ENCODE measurements at regions not wholly inside any gene's neighbourhood (a gene's known extent, or its start where the extent isn't known, plus 50 kb on each side); places are given as distances from the start of the nearest gene placed in this dataset.

- DNase-seq = no peak
Observed at GRCh38 chr14:98612434-98613200, 659.4 kb downstream of the BCL11B start.

DNA sequence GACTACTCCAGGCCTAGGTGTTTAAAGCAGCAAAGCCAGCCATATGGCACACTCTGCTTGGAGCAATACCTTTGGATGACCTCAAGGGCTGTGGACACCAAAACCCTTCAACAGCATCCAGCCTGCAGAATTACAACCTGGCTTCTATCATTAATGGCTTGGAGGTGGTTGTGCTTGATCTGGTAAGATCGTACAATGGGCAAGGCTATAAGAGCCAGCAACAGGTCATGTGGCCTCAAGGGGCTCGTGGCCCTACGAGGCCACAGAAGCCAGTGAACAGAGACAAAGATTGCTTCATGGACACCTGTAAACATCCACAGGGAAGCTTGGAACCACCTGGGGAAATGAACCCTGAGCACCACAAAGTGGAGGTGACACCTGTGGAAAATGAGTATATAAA, 657.3 kb downstream of the BCL11B start:
- no peak for DNase-seq

DNA sequence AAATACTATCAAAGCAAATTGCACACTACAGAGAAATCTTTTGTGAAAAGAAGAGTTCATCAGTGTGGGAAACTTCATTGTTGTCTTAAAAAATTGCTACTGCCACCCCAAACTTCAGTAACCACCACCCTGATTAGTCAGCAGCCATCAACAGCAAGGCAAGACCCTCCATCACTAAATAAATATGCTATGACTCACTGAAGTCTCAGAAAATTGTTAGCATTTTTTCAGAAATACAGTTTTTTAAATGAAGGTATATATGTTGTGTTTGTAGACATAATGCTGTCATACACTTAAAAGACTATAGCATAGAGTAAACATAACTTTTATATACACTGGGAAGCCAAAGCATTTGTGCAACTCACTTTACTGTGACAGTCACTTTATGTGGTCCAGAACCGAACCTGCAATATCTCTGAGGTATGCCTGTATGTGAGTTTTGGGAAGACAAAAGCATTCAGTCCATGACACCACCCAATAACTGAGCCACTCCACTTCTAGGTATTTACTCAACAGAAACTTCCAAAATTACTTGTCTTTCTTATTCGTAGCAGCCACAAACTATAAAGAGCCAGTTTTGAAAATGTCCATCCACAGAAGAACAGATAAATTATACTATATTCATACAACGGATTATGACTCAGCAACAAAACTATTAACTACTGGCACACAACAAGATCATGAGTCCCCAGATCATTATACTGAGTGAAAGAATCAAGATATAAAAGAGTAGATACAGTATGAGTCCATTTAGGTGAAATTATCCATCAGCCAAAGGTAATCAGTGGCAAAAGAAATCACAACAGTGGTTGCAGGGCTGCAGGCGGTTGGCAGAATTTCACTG, 649.6 kb downstream of the BCL11B start:
- no peak for DNase-seq

GRCh38 chr14:98623788-98624415, 648.1 kb downstream of the BCL11B start:
- DNase-seq = no peak

DNA sequence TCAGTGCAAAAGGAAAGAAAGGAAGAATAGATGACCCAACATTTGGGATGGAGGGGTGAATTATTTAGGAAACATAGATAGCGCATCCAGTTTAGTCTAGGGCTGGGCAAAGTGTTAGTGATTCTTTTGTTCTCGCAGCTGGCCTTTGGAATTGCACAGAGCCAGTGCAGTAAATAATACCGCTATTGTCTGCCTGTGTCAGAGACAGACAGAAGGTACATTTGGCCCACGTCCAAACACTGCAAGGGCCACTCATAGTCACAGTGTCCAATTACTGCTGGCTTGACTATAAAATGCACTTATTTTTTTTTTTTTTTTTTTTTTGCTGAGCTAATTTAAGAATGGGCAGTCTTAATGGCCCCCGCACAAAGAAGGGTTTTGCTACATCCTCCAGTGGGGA, 638.6 kb downstream of the BCL11B start:
- DNase-seq = no peak

- DNase-seq = no peak
Observed at GRCh38 chr14:98634043-98634820, 637.8 kb downstream of the BCL11B start.

GRCh38 chr14:98638366-98638765, 633.6 kb downstream of the BCL11B start:
- DNase-seq = no peak

DNA sequence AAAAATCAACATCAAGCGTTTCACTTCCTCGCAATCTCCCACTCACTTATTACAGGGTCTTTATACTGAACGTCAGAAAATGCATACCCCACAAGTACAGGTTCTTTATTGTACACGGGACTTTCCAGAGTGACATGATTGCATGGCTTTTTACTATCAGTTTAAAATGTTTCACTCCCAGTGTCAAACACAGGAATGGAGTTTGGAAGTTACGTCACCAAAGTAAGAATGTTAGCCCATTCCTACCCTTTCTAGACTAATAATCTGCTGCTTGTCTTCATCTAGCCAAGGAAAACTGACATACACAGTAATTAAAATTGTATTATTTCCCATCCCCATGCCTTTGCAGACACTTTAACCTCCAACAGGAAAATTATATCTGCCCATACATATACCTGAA, 624.2 kb downstream of the BCL11B start:
- no peak for DNase-seq

- DNase-seq = no peak
Observed at GRCh38 chr14:98651037-98651436, 621.0 kb downstream of the BCL11B start.

GRCh38 chr14:98665007-98665406, 607.0 kb downstream of the BCL11B start:
- no peak for DNase-seq

GRCh38 chr14:98666545-98666944, 605.5 kb downstream of the BCL11B start:
- DNase-seq = no peak

- DNase-seq = no peak
Observed at GRCh38 chr14:98682033-98682432, 590.0 kb downstream of the BCL11B start.

- no peak for DNase-seq
Observed at GRCh38 chr14:98682726-98683125, 589.3 kb downstream of the BCL11B start.

DNA sequence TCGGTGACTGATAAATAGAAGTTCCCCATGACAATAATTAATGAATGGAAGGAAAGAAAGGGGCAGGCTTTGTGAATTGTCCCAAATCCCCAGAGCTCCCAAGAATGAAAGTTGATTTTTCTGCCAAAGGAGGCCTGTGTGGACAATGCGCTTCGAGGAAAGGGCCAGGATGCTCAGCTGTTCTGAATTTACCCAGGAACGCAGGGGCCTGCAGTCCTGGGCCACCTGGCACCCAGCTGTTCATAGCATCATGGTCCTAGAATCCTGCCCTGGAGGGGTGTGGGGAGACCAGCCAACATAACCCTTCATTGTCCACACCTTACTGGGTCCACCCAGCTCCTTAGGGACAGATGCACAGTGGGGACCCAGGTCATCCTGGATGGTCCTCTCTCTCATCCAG, 587.5 kb downstream of the BCL11B start:
- no peak for DNase-seq

DNA sequence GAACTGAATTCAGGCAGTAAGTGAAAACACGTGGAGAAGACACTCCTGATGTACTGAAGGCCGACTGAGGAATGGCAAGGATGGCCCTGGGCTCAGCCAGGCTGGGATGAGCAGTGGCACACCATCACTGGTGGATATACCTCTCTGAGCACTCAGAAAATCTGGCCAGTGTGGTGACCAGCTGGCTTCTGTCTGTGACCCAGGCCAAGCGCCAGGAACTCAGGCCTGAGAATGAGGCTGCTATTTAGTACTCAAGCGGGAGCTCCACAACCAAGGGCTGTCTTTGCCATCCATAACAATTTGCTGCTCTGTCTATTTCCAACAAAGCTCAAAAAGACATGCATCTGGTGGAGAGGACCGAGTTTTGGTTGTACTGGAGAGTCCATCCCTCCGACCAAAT, 586.3 kb downstream of the BCL11B start:
- DNase-seq = no peak

DNA sequence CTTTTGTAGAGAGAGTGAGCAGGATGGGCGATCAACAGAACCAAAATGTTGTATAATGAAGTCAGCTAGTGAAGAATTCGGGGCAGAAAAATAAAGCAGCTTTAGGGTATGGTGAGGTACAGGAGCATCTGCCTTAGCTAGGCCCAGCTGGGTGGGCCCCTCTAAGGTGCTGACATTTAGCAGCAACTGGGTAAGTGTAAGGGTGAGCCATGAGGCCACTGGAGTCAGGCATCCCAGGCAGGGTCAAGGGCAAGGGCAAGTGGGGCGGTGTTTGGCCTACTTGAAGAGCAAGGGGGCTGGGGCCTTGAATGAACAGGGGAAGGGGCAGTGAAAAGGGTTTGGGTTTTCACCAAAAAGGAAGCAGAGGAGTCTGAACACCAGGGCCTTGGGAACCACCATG, 583.6 kb downstream of the BCL11B start:
- DNase-seq = no peak

- no peak for DNase-seq
Observed at GRCh38 chr14:98689951-98690350, 582.0 kb downstream of the BCL11B start.

DNA sequence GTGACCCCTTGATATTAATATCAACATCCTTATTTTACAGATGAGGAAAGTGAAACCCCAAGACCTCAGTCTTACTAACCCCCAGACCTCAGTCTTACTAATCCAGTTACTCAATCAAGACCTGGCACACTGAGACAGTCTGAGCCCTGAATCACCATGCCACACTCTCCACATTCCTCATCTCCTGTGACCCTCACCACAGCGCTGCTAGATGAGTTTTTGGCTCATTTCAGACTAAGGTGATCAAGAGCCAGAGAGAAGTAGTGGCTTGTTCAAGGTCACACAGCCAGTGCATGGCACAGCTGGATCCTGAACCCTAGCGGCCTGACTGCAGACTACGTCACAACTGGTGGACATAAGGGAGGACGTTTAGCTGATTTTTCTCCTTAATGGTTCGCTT, 579.2 kb downstream of the BCL11B start:
- DNase-seq = peak; percentile 57

GRCh38 chr14:98694541-98694940, 577.5 kb downstream of the BCL11B start:
- DNase-seq = no peak

DNA sequence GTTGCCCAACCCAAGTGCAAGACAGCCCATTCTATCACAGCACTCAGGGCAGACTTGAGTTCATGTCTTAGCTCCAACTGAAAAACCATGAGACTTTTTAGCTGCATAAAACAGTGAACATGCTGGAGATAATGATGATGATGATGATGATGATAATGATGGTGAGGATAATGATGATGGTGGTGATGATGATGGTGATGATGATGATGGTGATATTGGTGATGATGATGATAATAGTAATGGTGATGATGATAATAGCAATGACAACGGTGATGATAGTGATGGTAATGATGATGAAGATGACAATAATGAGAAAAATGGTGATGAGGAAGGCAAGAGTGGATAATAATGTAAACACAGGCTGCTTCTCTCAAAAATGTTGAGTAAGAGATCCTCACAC, 576.2 kb downstream of the BCL11B start:
- DNase-seq = no peak

GRCh38 chr14:98698341-98698740, 573.7 kb downstream of the BCL11B start:
- no peak for DNase-seq

GRCh38 chr14:98700748-98701147, 571.2 kb downstream of the BCL11B start:
- no peak for DNase-seq

DNA sequence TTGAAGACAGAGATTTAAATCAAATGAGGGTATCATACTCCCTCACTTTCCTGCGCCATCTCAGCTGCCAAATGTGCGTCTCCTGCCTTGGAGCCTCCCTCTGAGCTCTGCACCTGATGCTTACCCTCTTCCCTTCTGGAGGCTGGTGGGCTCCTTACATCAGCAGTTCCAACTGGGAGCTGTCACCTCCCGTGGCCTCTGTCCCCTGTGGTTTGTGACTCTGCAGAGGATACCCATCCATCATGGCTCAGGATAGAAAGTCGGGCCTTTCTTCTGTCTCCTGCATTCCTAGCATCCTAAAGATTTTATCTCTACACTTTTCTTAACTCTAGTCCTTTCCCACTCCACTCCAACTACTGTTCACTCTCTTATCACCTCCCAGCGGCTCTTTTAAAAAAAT, 570.6 kb downstream of the BCL11B start:
- no peak for DNase-seq

Measured in activated CD4-positive, alpha-beta T cell treated with anti-CD3 and anti-CD28 coated beads for 48 hours (primary cell).